IMR-90 (cell line): ENCODE measurements at regions not wholly inside any gene's neighbourhood (a gene's known extent, or its start where the extent isn't known, plus 50 kb on each side); places are given as distances from the start of the nearest gene placed in this dataset.

Experiments used
- BHLHE40 ChIP-seq: fragments of 150-350 bp; IDR thresholded peaks from 2 replicates; pipeline ENCODE4 v1.6.1; 2016; ENCODE audit warnings: mild to moderate bottlenecking, low read depth, low read length
- CEBPB ChIP-seq: IDR thresholded peaks from 2 replicates; pipeline ENCODE4 v1.6.1; 2012; ENCODE audit warnings: low read depth, low read length, improper control_type of control experiment
- CTCF ChIP-seq: conservative IDR thresholded peaks from 2 replicates; pipeline ENCODE4 v1.5.1; 2012; ENCODE audit warnings: mild to moderate bottlenecking, low read depth, low read length, improper control_type of control experiment
- ELK1 ChIP-seq: fragments of 150-350 bp; IDR thresholded peaks from 2 replicates; pipeline ENCODE4 v1.6.1; 2016; ENCODE audit warnings: low read depth, mild to moderate bottlenecking, low read length, moderate library complexity, borderline replicate concordance
- FOS ChIP-seq: fragments of 150-350 bp; IDR thresholded peaks from 2 replicates; pipeline ENCODE4 v1.6.1; 2016; ENCODE audit warnings: low read depth, low read length
- MAFK ChIP-seq: IDR thresholded peaks from 2 replicates; pipeline ENCODE4 v1.6.1; 2012; ENCODE audit warnings: low read depth, low read length, improper control_type of control experiment
- MXI1 ChIP-seq: IDR thresholded peaks from 2 replicates; pipeline ENCODE4 v1.6.1; 2012; ENCODE audit warnings: low read depth, mild to moderate bottlenecking, low read length, moderate library complexity, borderline replicate concordance
- POLR2A ChIP-seq: IDR thresholded peaks from 2 replicates; pipeline ENCODE4 v1.6.1; 2012; ENCODE audit warnings: mild to moderate bottlenecking, low read depth, low read length
- RAD21 ChIP-seq: IDR thresholded peaks from 2 replicates; pipeline ENCODE4 v1.6.1; 2012; ENCODE audit warnings: low read length, improper control_type of control experiment
- RFX5 ChIP-seq: IDR thresholded peaks from 2 replicates; pipeline ENCODE4 v1.8.0; 2012; ENCODE audit warnings: low read depth, mild to moderate bottlenecking, low read length, moderate library complexity
- SMC3 ChIP-seq: fragments of 150-350 bp; IDR thresholded peaks from 2 replicates; pipeline ENCODE4 v1.6.1; 2016; ENCODE audit warnings: low read depth, mild to moderate bottlenecking, antibody characterized with exemption, low read length, moderate library complexity
- USF2 ChIP-seq: fragments of 150-350 bp; IDR thresholded peaks from 2 replicates; pipeline ENCODE4 v1.6.1; 2017; ENCODE audit warnings: mild to moderate bottlenecking, antibody characterized with exemption, low read length, low read depth

DNA sequence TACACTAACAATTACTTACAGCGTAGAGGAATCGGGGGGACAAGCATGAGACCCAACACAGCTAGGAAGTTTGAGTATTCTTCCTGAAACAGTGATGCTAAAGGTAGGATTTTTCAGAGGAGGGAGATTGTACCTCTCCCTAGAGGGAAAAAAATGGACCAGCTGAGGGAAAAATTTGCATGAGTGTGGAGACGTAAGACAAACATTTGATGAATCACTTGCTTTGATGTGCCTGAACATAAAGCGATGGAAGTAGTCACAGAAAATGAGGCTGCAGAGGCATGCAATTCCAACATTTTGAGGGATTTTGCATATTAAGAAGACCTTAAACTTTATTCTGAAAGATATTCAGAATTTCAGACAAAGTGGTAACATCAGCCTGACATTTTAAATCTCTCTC lies 102.2 kb downstream of the COL6A6 start:
- no peak for TF ChIP-seq CTCF
- TF ChIP-seq RAD21, result no peak
- TF ChIP-seq POLR2A, result no peak
- TF ChIP-seq SMC3, result no peak
- no peak for TF ChIP-seq BHLHE40
- no peak for TF ChIP-seq FOS
- TF ChIP-seq CEBPB, result no peak
- TF ChIP-seq MXI1, result no peak
- no peak for TF ChIP-seq USF2
- TF ChIP-seq ELK1, result no peak
- no peak for TF ChIP-seq RFX5
- TF ChIP-seq MAFK, result no peak
